ENCODE measurements at regions not wholly inside any gene's neighbourhood (a gene's known extent, or its start where the extent isn't known, plus 50 kb on each side); places are given as distances from the start of the nearest gene placed in this dataset.

- TF ChIP-seq, protein P1, sequence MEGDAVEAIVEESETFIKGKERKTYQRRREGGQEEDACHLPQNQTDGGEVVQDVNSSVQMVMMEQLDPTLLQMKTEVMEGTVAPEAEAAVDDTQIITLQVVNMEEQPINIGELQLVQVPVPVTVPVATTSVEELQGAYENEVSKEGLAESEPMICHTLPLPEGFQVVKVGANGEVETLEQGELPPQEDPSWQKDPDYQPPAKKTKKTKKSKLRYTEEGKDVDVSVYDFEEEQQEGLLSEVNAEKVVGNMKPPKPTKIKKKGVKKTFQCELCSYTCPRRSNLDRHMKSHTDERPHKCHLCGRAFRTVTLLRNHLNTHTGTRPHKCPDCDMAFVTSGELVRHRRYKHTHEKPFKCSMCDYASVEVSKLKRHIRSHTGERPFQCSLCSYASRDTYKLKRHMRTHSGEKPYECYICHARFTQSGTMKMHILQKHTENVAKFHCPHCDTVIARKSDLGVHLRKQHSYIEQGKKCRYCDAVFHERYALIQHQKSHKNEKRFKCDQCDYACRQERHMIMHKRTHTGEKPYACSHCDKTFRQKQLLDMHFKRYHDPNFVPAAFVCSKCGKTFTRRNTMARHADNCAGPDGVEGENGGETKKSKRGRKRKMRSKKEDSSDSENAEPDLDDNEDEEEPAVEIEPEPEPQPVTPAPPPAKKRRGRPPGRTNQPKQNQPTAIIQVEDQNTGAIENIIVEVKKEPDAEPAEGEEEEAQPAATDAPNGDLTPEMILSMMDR (conservative IDR thresholded peaks at IDR 0.05; ENCODE audit: low read length) = no peak
- TF ChIP-seq EZH2phosphoT487 (IDR thresholded peaks at IDR 0.05; ENCODE audit: borderline replicate concordance, low read depth, low read length) = no peak
Observed at GRCh38 chr3:153753035-153753434, 368.2 kb upstream of the ARHGEF26 start.
